HepG2 (cell line): ENCODE measurements at regions not wholly inside any gene's neighbourhood (a gene's known extent, or its start where the extent isn't known, plus 50 kb on each side); places are given as distances from the start of the nearest gene placed in this dataset.

Experiments
- ATAC-seq: fragments of 200-7000 bp; cut with Tn5 transposase; 3 replicates; pipeline ENCODE4 v1.9.1; 2020; ENCODE audit warnings: mild to moderate bottlenecking, moderate library complexity
- BruUV-seq: library from RNA; stranded (reverse); fragments of 400-500 nt; replicated peaks from 2 replicates; lab custom pipeline; 2021; lab: Mats Ljungman, UMichigan
- CTCF ChIA-PET: fragments of 300-600 bp; formaldehyde crosslinking; extraction: SDS; loops from one replicate; lab custom pipeline; 2021; ENCODE audit warnings: low total read pairs, inconsistent platforms, low intra/inter-chr PET ratio; lab: Yijun Ruan, JAX
- POLR2A ChIA-PET: fragments of 350-600 bp; sonication (Branson Sonifier 250); formaldehyde crosslinking; loops from one replicate; lab custom pipeline; 2020; ENCODE audit warnings: antibody characterized with exemption, inconsistent platforms; lab: Yijun Ruan, JAX
- DNase-seq: peaks from one replicate; pipeline ENCODE4 v3.0.0-alpha.2; 2015; ENCODE audit warnings: low spot score
- FAIRE-seq: peaks from 3 replicates; lab custom pipeline; 2011; peaks lifted over from hg19 to GRCh38; lab: Jason Lieb, UNC
- H2AFZ ChIP-seq: one replicate; pipeline ENCODE4 v1.6.1; 2011; ENCODE audit warnings: low read length, inconsistent platforms
- H3K27ac ChIP-seq: fragments of 300-600 bp; 3 replicates; pipeline ENCODE4 v1.8.0; 2011; ENCODE audit warnings: mixed run types, mild to moderate bottlenecking, mixed read lengths, low read length, inconsistent platforms; ENCODE audit not compliant: insufficient read depth; ENCODE audit errors: extremely low read length
- H3K27me3 ChIP-seq, 2 experiments: fragments of 200-600 bp in 1 of 2; 2 replicates in 1 of 2; 3 replicates in 1 of 2; pipeline versions ENCODE4 v1.6.0 to v1.8.0; 2011; ENCODE audit warnings: low read length in 2 of 2, mild to moderate bottlenecking in 2 of 2, moderate library complexity in 2 of 2, inconsistent platforms in 1 of 2; ENCODE audit not compliant: insufficient read depth in 2 of 2, control insufficient read depth in 1 of 2
- H3K36me3 ChIP-seq, 2 experiments: fragments of 200-600 bp in 1 of 2; replicated peaks in 1 of 2; 2 replicates in 1 of 2; 3 replicates in 1 of 2; pipeline versions ENCODE4 v1.5.1 to v1.8.0; 2011; ENCODE audit warnings: low read length in 2 of 2, inconsistent platforms in 1 of 2; ENCODE audit not compliant: insufficient read depth in 2 of 2, control insufficient read depth in 1 of 2
- H3K4me1 ChIP-seq: 2 replicates; pipeline ENCODE4 v1.5.1; 2012; ENCODE audit warnings: low read length, inconsistent platforms; ENCODE audit not compliant: insufficient read depth
- H3K4me2 ChIP-seq: 2 replicates; pipeline ENCODE4 v1.6.0; 2011; ENCODE audit warnings: low read depth, low read length, inconsistent platforms
- H3K4me3 ChIP-seq, 3 experiments: fragments of 200-600 bp in 1 of 3; sonication (generic), shearing (Covaris generic) in 1 of 3; replicated peaks in 1 of 3; 2 replicates each; pipeline ENCODE4 v1.5.1; 2011 to 2016; ENCODE audit warnings: low read length in 3 of 3, inconsistent platforms in 2 of 3, low read depth in 2 of 3, mild to moderate bottlenecking in 2 of 3, control low read depth in 1 of 3, mixed read lengths in 1 of 3; ENCODE audit not compliant: insufficient read depth in 1 of 3
- H3K79me2 ChIP-seq: one replicate; pipeline ENCODE4 v1.6.1; 2011; ENCODE audit warnings: low read length, inconsistent platforms; ENCODE audit not compliant: insufficient read depth
- H3K9ac ChIP-seq: 2 replicates; pipeline ENCODE4 v1.6.0; 2011; ENCODE audit warnings: mild to moderate bottlenecking, low read depth, low read length, inconsistent platforms; ENCODE audit not compliant: insufficient read depth
- H3K9me3 ChIP-seq: 2 replicates; pipeline ENCODE4 v1.5.1; 2012; ENCODE audit warnings: mild to moderate bottlenecking, low read length
- H4K20me1 ChIP-seq: 2 replicates; pipeline ENCODE4 v1.6.0; 2011; ENCODE audit warnings: inconsistent platforms, mild to moderate bottlenecking, low read length, moderate library complexity; ENCODE audit not compliant: insufficient read depth
- AGO2 ChIP-seq: fragments of 200-400 bp; formaldehyde crosslinking; optimal IDR thresholded peaks from 2 replicates; pipeline ENCODE3; 2017; ENCODE audit warnings: mild to moderate bottlenecking, low read depth, low read length, moderate library complexity
- ARID3A ChIP-seq: IDR thresholded peaks from 2 replicates; pipeline ENCODE4 v1.6.1; 2012; ENCODE audit warnings: low read depth, low read length, improper control_type of control experiment
- CBX5 ChIP-seq: sonication (generic); formaldehyde crosslinking; IDR thresholded peaks from 2 replicates; pipeline ENCODE4 v1.4.0; 2020; ENCODE audit warnings: missing genetic modification reagents, borderline replicate concordance
- CTCF ChIP-seq: sonication (generic); formaldehyde crosslinking; IDR thresholded peaks from 2 replicates; pipeline ENCODE4 v1.5.0; 2020; ENCODE audit warnings: mild to moderate bottlenecking, missing genetic modification reagents, moderate library complexity
- IRF9 ChIP-seq: sonication (generic); formaldehyde crosslinking; IDR thresholded peaks from 2 replicates; pipeline ENCODE4 v1.8.0; 2022; ENCODE audit warnings: missing genetic modification reagents, mild to moderate bottlenecking, borderline replicate concordance
- MIER2 ChIP-seq: IDR thresholded peaks from 2 replicates; pipeline ENCODE4 v1.6.1; 2016; ENCODE audit warnings: missing biosample characterization, missing genetic modification reagents
- SIN3B ChIP-seq: fragments of 150-350 bp; IDR thresholded peaks from 2 replicates; pipeline ENCODE4 v1.6.1; 2014; ENCODE audit warnings: low read length
- TP53 ChIP-seq: sonication (generic); formaldehyde crosslinking; conservative IDR thresholded peaks from 2 replicates; pipeline ENCODE4 v1.4.0; 2020; ENCODE audit warnings: missing genetic modification reagents
- ZFP91 ChIP-seq: sonication (generic); formaldehyde crosslinking; IDR thresholded peaks from 2 replicates; pipeline ENCODE4 v1.9.0; 2022; ENCODE audit warnings: missing genetic modification reagents, mild to moderate bottlenecking, borderline replicate concordance
- ZNF33A ChIP-seq: sonication (generic); formaldehyde crosslinking; IDR thresholded peaks from 2 replicates; pipeline ENCODE4 v1.5.1; 2020; ENCODE audit warnings: missing genetic modification reagents, mild to moderate bottlenecking, moderate library complexity, borderline replicate concordance
- ZNF503 ChIP-seq: sonication (generic); formaldehyde crosslinking; IDR thresholded peaks from 2 replicates; pipeline ENCODE4 v1.4.0; 2020; ENCODE audit warnings: missing genetic modification reagents
- ZNF605 ChIP-seq: sonication (generic); formaldehyde crosslinking; IDR thresholded peaks from 2 replicates; pipeline ENCODE4 v1.8.0; 2022; ENCODE audit warnings: mild to moderate bottlenecking, missing genetic modification reagents
- ZNF746 ChIP-seq: sonication (generic); formaldehyde crosslinking; IDR thresholded peaks from 2 replicates; pipeline ENCODE4 v1.8.0; 2022; ENCODE audit warnings: mild to moderate bottlenecking, missing genetic modification reagents
- ZSCAN29 ChIP-seq: sonication (generic); formaldehyde crosslinking; conservative IDR thresholded peaks from 2 replicates; pipeline ENCODE4 v1.4.0; 2020; ENCODE audit warnings: mild to moderate bottlenecking, missing genetic modification reagents
- WGBS: methylation state at CpG from one replicate; pipeline ENCODE4 v1.1.6; 2017; ENCODE audit warnings: low lambda C conversion rate; 5-methylcytosine and 5-hydroxymethylcytosine counted together
- in situ Hi-C: cut with HindIII; loops from 2 replicates; pipeline ENCODE4 v1.10.0; 2017; ENCODE audit warnings: low pct_unique_long_range_greater_than_20kb; ENCODE audit not compliant: extremely low pct_ligation_motif_present
- intact Hi-C: fragments of 100-400 bp; cut with micrococcal nuclease; formaldehyde crosslinking; loops from one replicate; pipeline ENCODE4 v1.10.0; 2022; ENCODE audit not compliant: unreplicated experiment

- TF ChIP-seq ZFP91 (CRISPR knock-in tag) (no peak), MIER2 (CRISPR knock-in tag) (no peak), ZNF33A (CRISPR knock-in tag) (no peak), ARID3A (no peak), ZNF746 (CRISPR knock-in tag) (no peak), TP53 (CRISPR knock-in tag) (no peak), CBX5 (no peak), ZNF605 (CRISPR knock-in tag) (no peak), AGO2 (no peak)
These were observed 129.2 kb upstream of the ANO3 start (continued) for GRCh38 chr11:26202754-26203153.

- Histone ChIP-seq H3K9ac (no peak overlapping the region), H3K4me3 (no peak overlapping the region), H4K20me1 (no peaks in the 10 kb centered on the region), H3K27ac (no peak overlapping the region), H2AFZ (no peak overlapping the region), H3K4me2 (no peak overlapping the region), H3K4me1 (no peaks in the 10 kb centered on the region), H3K79me2 (no peaks in the 10 kb centered on the region), H3K36me3 (no peaks in the 10 kb centered on the region), H3K27me3 (no peaks in the 10 kb centered on the region; a peak in 1 of 5 replicates), H3K9me3 (no peaks in the 10 kb centered on the region)
- ATAC-seq (no peak), DNase-seq (no peak), FAIRE-seq (no peak)
- ChIA-PET POLR2A (no interaction called here), CTCF (no interaction called here)
- in situ Hi-C loops (no loop called here), intact Hi-C loops (no loop called here)
- WGBS: 0% methylated on average over 2 of the region's 2 CpGs
- BruUV-seq: no TSS peak
- TF ChIP-seq SIN3B (no peak), ZNF503 (CRISPR knock-in tag) (no peak), ZSCAN29 (no peak), IRF9 (CRISPR knock-in tag) (no peak), CTCF (CRISPR knock-in tag) (no peak)
These were observed 127.8 kb upstream of the ANO3 start for GRCh38 chr11:26204101-26204500.
